Smooth muscle cell (in vitro differentiated cells): ENCODE measurements at regions not wholly inside any gene's neighbourhood (a gene's known extent, or its start where the extent isn't known, plus 50 kb on each side); places are given as distances from the start of the nearest gene placed in this dataset.

Source experiments
- DNase-seq: peaks from one replicate; lab custom pipeline; 2025; ENCODE audit not compliant: unreplicated experiment; lab: John Stamatoyannopoulos, UW
- H2AFZ ChIP-seq: fragments of 200-600 bp; sonication (generic); 2 replicates; pipeline ENCODE4 v1.6.0; 2016; ENCODE audit warnings: antibody characterized with exemption, low read depth, mild to moderate bottlenecking
- H3F3A ChIP-seq: fragments of 200-600 bp; sonication (generic); 2 replicates; pipeline ENCODE4 v1.6.0; 2017; ENCODE audit warnings: antibody characterized with exemption, low read depth
- H3K27ac ChIP-seq: fragments of 200-600 bp; sonication (generic); 2 replicates; pipeline ENCODE4 v1.5.1; 2016; ENCODE audit warnings: low read depth, mild to moderate bottlenecking
- H3K27me3 ChIP-seq: fragments of 200-600 bp; sonication (generic); 2 replicates; pipeline ENCODE4 v1.6.1; 2016; ENCODE audit warnings: low read depth, mild to moderate bottlenecking
- H3K36me3 ChIP-seq: fragments of 200-600 bp; sonication (generic); 2 replicates; pipeline ENCODE4 v1.5.1; 2016; ENCODE audit warnings: low read depth
- H3K4me1 ChIP-seq: fragments of 200-600 bp; sonication (generic); 2 replicates; pipeline ENCODE4 v1.5.1; 2016; ENCODE audit warnings: low read depth
- H3K4me2 ChIP-seq: fragments of 200-600 bp; sonication (generic); 2 replicates; pipeline ENCODE4 v1.6.0; 2016; ENCODE audit warnings: mild to moderate bottlenecking
- H3K4me3 ChIP-seq: fragments of 200-600 bp; sonication (generic); 2 replicates; pipeline ENCODE4 v1.5.1; 2016; ENCODE audit warnings: mild to moderate bottlenecking
- H3K79me2 ChIP-seq: fragments of 200-600 bp; sonication (generic); 2 replicates; pipeline ENCODE4 v1.6.0; 2016; ENCODE audit warnings: low read depth, mild to moderate bottlenecking
- H3K9ac ChIP-seq: fragments of 200-600 bp; sonication (generic); 2 replicates; pipeline ENCODE4 v1.6.0; 2016; ENCODE audit warnings: low read depth
- H3K9me3 ChIP-seq: fragments of 200-600 bp; sonication (generic); replicated peaks from 2 replicates; pipeline ENCODE4 v1.5.1; 2016; ENCODE audit warnings: low read depth
- H4K20me1 ChIP-seq: fragments of 200-600 bp; sonication (generic); 2 replicates; pipeline ENCODE4 v1.6.0; 2016; ENCODE audit warnings: low read depth
- WGBS: methylation state at CpG from one replicate; pipeline ENCODE4 v1.1.7; 2016; ENCODE audit warnings: low lambda C conversion rate; 5-methylcytosine and 5-hydroxymethylcytosine counted together
- TF ChIP-seq, protein P1 (sequence below): fragments of 200-600 bp; sonication (generic); IDR thresholded peaks from 2 replicates; pipeline ENCODE4 v1.5.1; 2017; ENCODE audit warnings: borderline replicate concordance, mild to moderate bottlenecking, antibody characterized with exemption; ENCODE audit not compliant: insufficient read depth, poor library complexity, severe bottlenecking

DNA sequence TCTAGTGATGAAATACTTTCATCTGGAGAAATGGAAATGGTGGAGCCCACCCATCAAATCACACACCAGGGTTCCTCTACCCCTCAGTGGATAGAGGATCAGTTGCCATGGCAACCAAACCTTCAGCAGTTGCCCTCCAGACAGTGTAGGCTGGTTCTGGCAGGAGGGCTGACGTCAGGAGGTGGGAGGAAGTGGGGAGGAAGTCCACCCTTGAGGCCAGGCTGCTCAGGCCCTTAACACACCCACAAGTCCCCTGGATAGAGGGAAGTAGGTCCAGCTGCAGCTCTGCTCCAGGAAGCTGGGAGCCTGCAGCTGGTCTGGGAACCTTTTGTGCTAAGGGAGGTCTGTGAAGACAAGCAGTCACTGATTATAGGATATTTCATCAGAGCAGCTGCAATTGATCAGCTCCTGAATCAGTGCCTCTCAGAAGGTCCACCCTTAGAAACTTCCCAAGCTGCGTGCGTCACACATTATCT is 186.6 kb downstream of the MTX2 start:
- H3K4me2 ChIP-seq: no peak overlapping the region
- H4K20me1 ChIP-seq: no peaks in the 10 kb centered on the region
- 33% methylated on average over 3 of the region's 3 CpGs for WGBS
- H3K36me3 ChIP-seq: no peaks in the 10 kb centered on the region
- H3F3A ChIP-seq: no peaks in the 10 kb centered on the region
- no peak overlapping the region for H2AFZ ChIP-seq
- H3K27ac ChIP-seq: peak overlapping the region; percentile 7
- TF ChIP-seq, protein P1, sequence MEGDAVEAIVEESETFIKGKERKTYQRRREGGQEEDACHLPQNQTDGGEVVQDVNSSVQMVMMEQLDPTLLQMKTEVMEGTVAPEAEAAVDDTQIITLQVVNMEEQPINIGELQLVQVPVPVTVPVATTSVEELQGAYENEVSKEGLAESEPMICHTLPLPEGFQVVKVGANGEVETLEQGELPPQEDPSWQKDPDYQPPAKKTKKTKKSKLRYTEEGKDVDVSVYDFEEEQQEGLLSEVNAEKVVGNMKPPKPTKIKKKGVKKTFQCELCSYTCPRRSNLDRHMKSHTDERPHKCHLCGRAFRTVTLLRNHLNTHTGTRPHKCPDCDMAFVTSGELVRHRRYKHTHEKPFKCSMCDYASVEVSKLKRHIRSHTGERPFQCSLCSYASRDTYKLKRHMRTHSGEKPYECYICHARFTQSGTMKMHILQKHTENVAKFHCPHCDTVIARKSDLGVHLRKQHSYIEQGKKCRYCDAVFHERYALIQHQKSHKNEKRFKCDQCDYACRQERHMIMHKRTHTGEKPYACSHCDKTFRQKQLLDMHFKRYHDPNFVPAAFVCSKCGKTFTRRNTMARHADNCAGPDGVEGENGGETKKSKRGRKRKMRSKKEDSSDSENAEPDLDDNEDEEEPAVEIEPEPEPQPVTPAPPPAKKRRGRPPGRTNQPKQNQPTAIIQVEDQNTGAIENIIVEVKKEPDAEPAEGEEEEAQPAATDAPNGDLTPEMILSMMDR: no peak
- no peaks in the 10 kb centered on the region for H3K79me2 ChIP-seq
- no peaks in the 10 kb centered on the region for H3K4me1 ChIP-seq
- H3K9me3 ChIP-seq: no peaks in the 10 kb centered on the region
- no peak overlapping the region for H3K4me3 ChIP-seq
- H3K27me3 ChIP-seq: peaks cover 7% of the 10 kb centered on the region
- DNase-seq: no peak
- no peak overlapping the region for H3K9ac ChIP-seq

DNA sequence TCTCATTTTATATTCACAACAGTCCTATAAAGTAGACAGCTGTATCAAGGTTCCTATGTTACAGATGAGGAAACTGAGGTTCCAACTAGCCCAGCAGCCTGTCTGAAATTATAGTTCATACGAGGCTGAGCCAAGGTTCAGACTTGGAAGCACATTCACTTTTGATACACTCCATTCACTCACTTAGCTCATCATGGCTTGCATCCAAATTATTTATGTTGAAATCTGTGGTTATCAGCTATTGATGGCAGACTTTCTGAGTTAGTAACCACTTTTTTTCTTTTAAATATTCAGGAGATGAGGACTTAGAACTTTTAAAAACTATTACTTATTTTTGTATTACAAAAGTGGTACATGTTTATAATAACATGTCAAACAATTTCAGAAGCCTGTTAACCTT is 188.2 kb downstream of the MTX2 start:
- TF ChIP-seq, protein P1: no peak
- Histone ChIP-seq H3K27ac (no peak overlapping the region), H3F3A (no peaks in the 10 kb centered on the region), H3K79me2 (no peaks in the 10 kb centered on the region), H3K27me3 (peaks cover 9% of the 10 kb centered on the region), H3K4me2 (no peak overlapping the region), H3K36me3 (no peaks in the 10 kb centered on the region), H3K9ac (no peak overlapping the region), H4K20me1 (no peaks in the 10 kb centered on the region), H3K9me3 (no peaks in the 10 kb centered on the region), H3K4me3 (no peak overlapping the region), H2AFZ (no peak overlapping the region), H3K4me1 (no peaks in the 10 kb centered on the region)
- no peak for DNase-seq
- 88% methylated on average over 1 of the region's 1 CpG for WGBS

DNA sequence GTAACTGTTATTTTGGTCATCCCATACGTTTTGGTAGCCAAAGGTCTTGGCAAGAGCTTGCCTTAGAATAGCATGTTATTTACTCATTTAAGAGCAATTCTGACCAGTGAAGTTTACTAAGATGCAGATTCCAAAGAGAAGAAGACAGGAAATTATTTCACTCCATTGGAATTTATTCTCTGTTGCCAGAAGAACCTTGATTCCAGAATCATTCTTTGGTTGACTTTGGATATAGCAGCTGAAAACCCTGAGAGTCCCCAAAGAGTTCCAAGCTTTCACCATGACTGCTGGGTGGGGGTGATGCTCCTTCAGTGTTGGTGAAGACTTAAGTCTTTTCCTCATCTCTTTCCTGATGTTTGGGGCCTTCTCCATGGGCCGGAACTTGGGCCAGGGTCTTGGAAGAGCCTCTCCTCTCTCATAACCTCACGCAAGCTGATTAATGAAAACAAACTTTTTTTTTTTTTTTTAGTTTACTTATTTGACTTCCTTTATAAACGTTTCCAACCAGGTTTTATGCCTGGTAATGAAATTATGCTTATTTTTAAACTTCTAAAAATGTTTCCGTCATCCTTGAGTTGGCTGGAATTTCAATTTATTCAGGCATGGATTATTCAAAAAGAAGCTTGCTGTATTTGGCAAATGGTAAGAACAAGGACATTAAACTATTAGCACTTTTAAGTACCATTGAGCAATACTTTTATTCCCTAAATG is 192.0 kb downstream of the MTX2 start:
- Histone ChIP-seq H3K27me3 (peaks cover 41% of the 10 kb centered on the region), H3K9ac (no peak overlapping the region), H3K9me3 (no peaks in the 10 kb centered on the region), H3K79me2 (no peaks in the 10 kb centered on the region), H3K4me3 (no peak overlapping the region), H3F3A (no peaks in the 10 kb centered on the region), H2AFZ (peak overlapping the region; percentile 19), H3K4me2 (peak overlapping the region; percentile 8), H3K4me1 (no peaks in the 10 kb centered on the region), H3K36me3 (no peaks in the 10 kb centered on the region), H3K27ac (no peak overlapping the region), H4K20me1 (no peaks in the 10 kb centered on the region)
- DNase-seq: no peak
- 84% methylated on average over 5 of the region's 5 CpGs for WGBS
- TF ChIP-seq, protein P1: no peak
